ENCODE measurements at regions not wholly inside any gene's neighbourhood (a gene's known extent, or its start where the extent isn't known, plus 50 kb on each side); places are given as distances from the start of the nearest gene placed in this dataset.

GRCh38 chr2:121058852-121059558 is 226.0 kb downstream of the TFCP2L1 start:
- Histone ChIP-seq H3K9me2 (ENCODE audit: insufficient read depth) (no peaks in the 10 kb centered on the region), H3K4me2 (no peak overlapping the region), H3K27ac (no peak overlapping the region), H3K4me3 (no peak overlapping the region), H3K9me3 (ENCODE audit: insufficient read depth, low read depth) (no peaks in the 10 kb centered on the region; the same call in 1 of the 2 replicates), H3F3A (ENCODE audit: insufficient read depth, low read depth) (no peaks in the 10 kb centered on the region), H3K36me3 (ENCODE audit: low read depth) (no peaks in the 10 kb centered on the region), H2AFZ (no peak overlapping the region), H3K27me3 (ENCODE audit: insufficient read depth, low read depth) (peaks cover 57% of the 10 kb centered on the region), H3K79me2 (ENCODE audit: low read depth) (no peaks in the 10 kb centered on the region), H4K20me1 (ENCODE audit: insufficient read depth) (no peaks in the 10 kb centered on the region), H3K4me1 (replicated peaks; ENCODE audit: insufficient read depth) (no peaks in the 10 kb centered on the region)
- ChIA-PET CTCF (interaction anchor here (0.7 kb wide), 1 partner anchor 89 kb away, joined by 3 read pairs; no protein-coding TSS in a partner anchor), POLR2A (ENCODE audit: unreplicated experiment) (no interaction called here)
- BruUV-seq (replicated peaks) = no TSS peak
- no peak for DNase-seq
- intact Hi-C loops (cut with micrococcal nuclease; ENCODE audit: unreplicated experiment) = no loop called here
- no peak for TF ChIP-seq EZH2 (IDR thresholded peaks at IDR 0.05; ENCODE audit: low read depth)
- TF ChIP-seq, protein P1, sequence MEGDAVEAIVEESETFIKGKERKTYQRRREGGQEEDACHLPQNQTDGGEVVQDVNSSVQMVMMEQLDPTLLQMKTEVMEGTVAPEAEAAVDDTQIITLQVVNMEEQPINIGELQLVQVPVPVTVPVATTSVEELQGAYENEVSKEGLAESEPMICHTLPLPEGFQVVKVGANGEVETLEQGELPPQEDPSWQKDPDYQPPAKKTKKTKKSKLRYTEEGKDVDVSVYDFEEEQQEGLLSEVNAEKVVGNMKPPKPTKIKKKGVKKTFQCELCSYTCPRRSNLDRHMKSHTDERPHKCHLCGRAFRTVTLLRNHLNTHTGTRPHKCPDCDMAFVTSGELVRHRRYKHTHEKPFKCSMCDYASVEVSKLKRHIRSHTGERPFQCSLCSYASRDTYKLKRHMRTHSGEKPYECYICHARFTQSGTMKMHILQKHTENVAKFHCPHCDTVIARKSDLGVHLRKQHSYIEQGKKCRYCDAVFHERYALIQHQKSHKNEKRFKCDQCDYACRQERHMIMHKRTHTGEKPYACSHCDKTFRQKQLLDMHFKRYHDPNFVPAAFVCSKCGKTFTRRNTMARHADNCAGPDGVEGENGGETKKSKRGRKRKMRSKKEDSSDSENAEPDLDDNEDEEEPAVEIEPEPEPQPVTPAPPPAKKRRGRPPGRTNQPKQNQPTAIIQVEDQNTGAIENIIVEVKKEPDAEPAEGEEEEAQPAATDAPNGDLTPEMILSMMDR (conservative IDR thresholded peaks at IDR 0.05) = no peak

DNA sequence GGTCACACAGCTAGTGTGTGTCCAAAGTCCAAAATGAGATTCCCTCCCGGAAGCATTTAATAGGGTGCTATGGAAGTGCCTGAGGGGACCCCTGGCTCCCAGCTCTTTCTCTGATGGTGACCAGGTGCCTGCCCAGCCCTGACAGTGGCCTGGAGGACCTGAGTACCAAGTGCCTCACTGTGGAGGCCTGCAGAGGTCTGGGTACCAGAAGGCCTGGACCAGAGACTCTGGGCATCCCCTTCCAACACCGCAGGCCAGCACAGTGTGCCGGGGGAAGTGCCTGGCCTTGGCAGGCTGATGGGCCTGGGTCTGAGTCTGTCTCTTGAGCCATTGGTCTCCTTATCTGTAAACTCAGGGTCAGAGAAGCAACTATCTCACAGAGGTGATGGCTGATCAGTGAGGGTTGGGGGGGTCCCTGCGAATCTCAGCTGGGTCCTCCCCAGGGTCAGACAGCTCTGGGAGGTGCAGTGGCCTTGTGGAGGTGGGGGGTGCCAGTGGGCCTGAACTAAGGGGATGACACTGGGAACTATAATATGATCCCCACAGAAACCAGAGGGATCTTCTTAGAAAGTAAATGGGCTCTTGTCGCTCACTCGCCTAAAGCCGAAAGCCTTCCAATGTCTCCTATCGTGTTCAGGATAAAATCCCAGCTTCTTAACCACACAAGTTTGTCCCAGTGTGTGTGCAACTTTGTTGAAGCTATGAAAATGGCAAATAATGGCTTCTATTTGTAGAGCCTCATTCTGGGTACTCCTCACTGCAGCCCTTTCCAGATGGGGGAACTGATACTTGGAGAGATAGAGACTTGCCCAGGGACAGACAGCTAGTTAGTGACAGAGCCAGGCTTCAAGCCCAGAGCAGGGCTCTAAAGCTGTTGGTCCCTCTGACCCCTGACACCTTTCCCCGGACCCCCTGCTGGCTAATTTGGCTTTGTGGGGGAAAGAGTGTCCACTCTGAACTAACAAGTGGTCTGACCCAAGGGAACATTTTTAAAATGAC is 225.1 kb downstream of the TFCP2L1 start:
- Histone ChIP-seq H3K4me2 (no peak overlapping the region), H3K27ac (no peak overlapping the region), H3K27me3 (ENCODE audit: insufficient read depth, low read depth) (peaks cover 66% of the 10 kb centered on the region), H4K20me1 (ENCODE audit: insufficient read depth) (no peaks in the 10 kb centered on the region), H2AFZ (no peak overlapping the region), H3K79me2 (ENCODE audit: low read depth) (no peaks in the 10 kb centered on the region), H3K9me3 (ENCODE audit: insufficient read depth, low read depth) (no peaks in the 10 kb centered on the region), H3K4me1 (replicated peaks; ENCODE audit: insufficient read depth) (no peaks in the 10 kb centered on the region), H3K9me2 (ENCODE audit: insufficient read depth) (no peaks in the 10 kb centered on the region), H3F3A (ENCODE audit: insufficient read depth, low read depth) (no peaks in the 10 kb centered on the region), H3K4me3 (no peak overlapping the region), H3K36me3 (ENCODE audit: low read depth) (no peaks in the 10 kb centered on the region)
- ChIA-PET CTCF (interaction anchor here (0.6 to 1.0 kb wide), 2 partner anchors 14 to 177 kb away, joined by 4 to 15 read pairs; no protein-coding TSS in a partner anchor), POLR2A (ENCODE audit: unreplicated experiment) (no interaction called here)
- TF ChIP-seq, protein P1 (conservative IDR thresholded peaks at IDR 0.05) = no peak
- TF ChIP-seq EZH2 (IDR thresholded peaks at IDR 0.05; ENCODE audit: low read depth) = no peak
- no TSS peak for BruUV-seq (replicated peaks)
- DNase-seq = no peak
- intact Hi-C loops (cut with micrococcal nuclease; ENCODE audit: unreplicated experiment) = no loop called here

GRCh38 chr2:121061633-121062032 is 223.4 kb downstream of the TFCP2L1 start:
- no peaks in the 10 kb centered on the region for H3K9me3 ChIP-seq (ENCODE audit: insufficient read depth, low read depth)
- H3K4me2 ChIP-seq = no peak overlapping the region
- no peaks in the 10 kb centered on the region for H3K79me2 ChIP-seq (ENCODE audit: low read depth)
- no peak overlapping the region for H3K27ac ChIP-seq
- no peaks in the 10 kb centered on the region for H4K20me1 ChIP-seq (ENCODE audit: insufficient read depth)
- POLR2A ChIA-PET (ENCODE audit: unreplicated experiment) = no interaction called here
- TF ChIP-seq, protein P1 (conservative IDR thresholded peaks at IDR 0.05) = no peak
- TF ChIP-seq EZH2 (IDR thresholded peaks at IDR 0.05; ENCODE audit: low read depth) = no peak
- peaks cover 72% of the 10 kb centered on the region for H3K27me3 ChIP-seq (ENCODE audit: insufficient read depth, low read depth)
- H3K4me1 ChIP-seq (replicated peaks; ENCODE audit: insufficient read depth) = no peaks in the 10 kb centered on the region
- BruUV-seq (replicated peaks) = no TSS peak
- no peaks in the 10 kb centered on the region for H3K36me3 ChIP-seq (ENCODE audit: low read depth)
- CTCF ChIA-PET = no interaction called here
- intact Hi-C loops (cut with micrococcal nuclease; ENCODE audit: unreplicated experiment) = no loop called here
- H3K9me2 ChIP-seq (ENCODE audit: insufficient read depth) = no peaks in the 10 kb centered on the region
- no peak overlapping the region for H2AFZ ChIP-seq
- no peaks in the 10 kb centered on the region for H3F3A ChIP-seq (ENCODE audit: insufficient read depth, low read depth)
- H3K4me3 ChIP-seq = no peak overlapping the region
- DNase-seq = no peak
